ENCODE measurements at regions not wholly inside any gene's neighbourhood (a gene's known extent, or its start where the extent isn't known, plus 50 kb on each side); places are given as distances from the start of the nearest gene placed in this dataset.

- no peak for TF ChIP-seq POLR2A (IDR thresholded peaks at IDR 0.05; ENCODE audit: low read depth, low read length)
- no peak for TF ChIP-seq POLR2AphosphoS5 (IDR thresholded peaks at IDR 0.05; ENCODE audit: low read depth, low read length)
Observed at GRCh38 chr5:90015584-90016018, 394.0 kb downstream of the CETN3 start.

Measured in GM12892 (cell line).